HFF-Myc (cell line): ENCODE measurements at regions not wholly inside any gene's neighbourhood (a gene's known extent, or its start where the extent isn't known, plus 50 kb on each side); places are given as distances from the start of the nearest gene placed in this dataset.

ENCODE experiments used
- DNase-seq: peaks from one replicate; pipeline ENCODE4 v3.0.0-alpha.2; 2011; ENCODE audit warnings: low read depth; ENCODE audit errors: extremely low read depth
- H3K4me3 ChIP-seq: replicated peaks from 2 replicates; pipeline ENCODE4 v1.5.1; 2011; ENCODE audit warnings: low read depth, mild to moderate bottlenecking, control low read depth, low read length
- TF ChIP-seq, protein P1 (sequence below): IDR thresholded peaks from 2 replicates; pipeline ENCODE4 v1.5.1; 2012; ENCODE audit warnings: mild to moderate bottlenecking, low read depth, low read length, control low read depth; ENCODE audit errors: missing control alignments

GRCh38 chr11:95605271-95605940, 184.2 kb downstream of the FAM76B start:
- DNase-seq = no peak

GRCh38 chr11:95599959-95600586, 189.5 kb downstream of the FAM76B start:
- TF ChIP-seq, protein P1, sequence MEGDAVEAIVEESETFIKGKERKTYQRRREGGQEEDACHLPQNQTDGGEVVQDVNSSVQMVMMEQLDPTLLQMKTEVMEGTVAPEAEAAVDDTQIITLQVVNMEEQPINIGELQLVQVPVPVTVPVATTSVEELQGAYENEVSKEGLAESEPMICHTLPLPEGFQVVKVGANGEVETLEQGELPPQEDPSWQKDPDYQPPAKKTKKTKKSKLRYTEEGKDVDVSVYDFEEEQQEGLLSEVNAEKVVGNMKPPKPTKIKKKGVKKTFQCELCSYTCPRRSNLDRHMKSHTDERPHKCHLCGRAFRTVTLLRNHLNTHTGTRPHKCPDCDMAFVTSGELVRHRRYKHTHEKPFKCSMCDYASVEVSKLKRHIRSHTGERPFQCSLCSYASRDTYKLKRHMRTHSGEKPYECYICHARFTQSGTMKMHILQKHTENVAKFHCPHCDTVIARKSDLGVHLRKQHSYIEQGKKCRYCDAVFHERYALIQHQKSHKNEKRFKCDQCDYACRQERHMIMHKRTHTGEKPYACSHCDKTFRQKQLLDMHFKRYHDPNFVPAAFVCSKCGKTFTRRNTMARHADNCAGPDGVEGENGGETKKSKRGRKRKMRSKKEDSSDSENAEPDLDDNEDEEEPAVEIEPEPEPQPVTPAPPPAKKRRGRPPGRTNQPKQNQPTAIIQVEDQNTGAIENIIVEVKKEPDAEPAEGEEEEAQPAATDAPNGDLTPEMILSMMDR = no peak
- DNase-seq = no peak
- H3K4me3 ChIP-seq = no peak overlapping the region

More at GRCh38 chr11:95605271-95605940, 184.2 kb downstream of the FAM76B start:
- no peak overlapping the region for H3K4me3 ChIP-seq
- TF ChIP-seq, protein P1 = no peak

DNA sequence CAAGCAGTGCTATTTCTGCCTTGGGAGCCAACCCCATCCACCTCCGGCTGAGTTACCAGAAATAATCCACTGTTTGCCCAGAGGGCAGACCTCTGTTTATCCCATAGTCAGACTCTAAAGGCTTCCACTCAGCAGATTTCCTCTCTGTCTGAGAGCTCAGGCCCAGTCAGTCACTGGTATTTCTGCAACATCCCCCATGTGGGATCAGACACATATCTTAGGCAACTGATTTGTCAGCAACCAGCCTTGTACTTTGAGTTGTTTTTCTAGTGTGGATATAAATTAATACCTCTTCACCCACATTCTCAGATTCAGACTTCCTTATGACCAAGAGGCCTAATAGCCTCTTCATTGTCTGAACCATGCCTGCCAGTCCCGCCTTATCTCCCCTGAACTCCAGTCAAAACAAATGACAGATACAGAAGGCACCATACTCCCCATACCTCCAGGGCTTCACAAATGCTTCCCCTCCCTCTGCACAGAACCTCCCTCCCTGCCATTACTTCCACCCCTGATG, 193.6 kb downstream of the FAM76B start:
- DNase-seq = no peak
- TF ChIP-seq, protein P1 = no peak
- H3K4me3 ChIP-seq = no peak overlapping the region

- DNase-seq = no peak
- H3K4me3 ChIP-seq = no peak overlapping the region
- TF ChIP-seq, protein P1 = no peak
These were observed 194.0 kb downstream of the FAM76B start for GRCh38 chr11:95595541-95595940.

- H3K4me3 ChIP-seq = no peak overlapping the region
- no peak for DNase-seq
- TF ChIP-seq, protein P1 = no peak
These were observed 196.5 kb downstream of the FAM76B start for GRCh38 chr11:95593111-95593510.

DNA sequence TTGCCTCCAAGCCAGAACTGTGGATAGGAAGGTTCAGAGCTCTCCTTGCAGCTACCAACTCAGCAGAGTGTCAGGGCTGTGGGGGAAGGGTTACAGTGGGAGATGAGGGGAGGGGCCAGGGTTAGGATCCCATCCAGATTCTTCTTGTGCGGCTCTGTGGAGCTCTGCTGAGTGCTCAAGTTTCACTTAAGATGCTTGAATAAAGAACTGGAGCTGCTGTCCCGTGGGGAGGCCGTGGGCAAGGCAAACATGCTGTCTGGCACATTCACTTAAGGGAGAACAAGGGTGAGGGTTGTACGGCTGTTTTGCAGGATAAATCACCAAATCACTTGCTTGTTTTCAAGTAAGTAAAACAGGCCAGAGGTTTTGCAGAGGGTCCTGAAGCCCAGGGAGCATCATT, 197.1 kb downstream of the FAM76B start:
- H3K4me3 ChIP-seq = no peak overlapping the region
- no peak for DNase-seq
- TF ChIP-seq, protein P1 = no peak
